Ovary (tissue), 3 donors: ENCODE measurements at regions not wholly inside any gene's neighbourhood (a gene's known extent, or its start where the extent isn't known, plus 50 kb on each side); places are given as distances from the start of the nearest gene placed in this dataset.

Experiments
- EP300 ChIP-seq: sonication (generic); formaldehyde crosslinking; IDR thresholded peaks from one replicate; pipeline ENCODE4 v1.6.1; 2017; ENCODE audit warnings: antibody characterized with exemption
- TF ChIP-seq, protein P1 (sequence below), 3 donors: fragments of 450-650 bp in 2 of 3; fragments of 200-600 bp in 1 of 3; IDR thresholded peaks; one replicate each; pipeline versions ENCODE4 v1.5.1 to v1.8.0; 2016 to 2022; ENCODE audit warnings: antibody characterized with exemption in 3 of 3, mild to moderate bottlenecking in 1 of 3
- donor health status: DM: no; HTN: no; CAD: no.

- TF ChIP-seq, protein P1, sequence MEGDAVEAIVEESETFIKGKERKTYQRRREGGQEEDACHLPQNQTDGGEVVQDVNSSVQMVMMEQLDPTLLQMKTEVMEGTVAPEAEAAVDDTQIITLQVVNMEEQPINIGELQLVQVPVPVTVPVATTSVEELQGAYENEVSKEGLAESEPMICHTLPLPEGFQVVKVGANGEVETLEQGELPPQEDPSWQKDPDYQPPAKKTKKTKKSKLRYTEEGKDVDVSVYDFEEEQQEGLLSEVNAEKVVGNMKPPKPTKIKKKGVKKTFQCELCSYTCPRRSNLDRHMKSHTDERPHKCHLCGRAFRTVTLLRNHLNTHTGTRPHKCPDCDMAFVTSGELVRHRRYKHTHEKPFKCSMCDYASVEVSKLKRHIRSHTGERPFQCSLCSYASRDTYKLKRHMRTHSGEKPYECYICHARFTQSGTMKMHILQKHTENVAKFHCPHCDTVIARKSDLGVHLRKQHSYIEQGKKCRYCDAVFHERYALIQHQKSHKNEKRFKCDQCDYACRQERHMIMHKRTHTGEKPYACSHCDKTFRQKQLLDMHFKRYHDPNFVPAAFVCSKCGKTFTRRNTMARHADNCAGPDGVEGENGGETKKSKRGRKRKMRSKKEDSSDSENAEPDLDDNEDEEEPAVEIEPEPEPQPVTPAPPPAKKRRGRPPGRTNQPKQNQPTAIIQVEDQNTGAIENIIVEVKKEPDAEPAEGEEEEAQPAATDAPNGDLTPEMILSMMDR (IDR thresholded peaks at IDR 0.05), result no peak
- TF ChIP-seq EP300, result no peak
Observed at GRCh38 chr18:60123031-60123430, 223.2 kb downstream of the PMAIP1 start.
